Vagina (tissue), 2 donors: ENCODE measurements at regions not wholly inside any gene's neighbourhood (a gene's known extent, or its start where the extent isn't known, plus 50 kb on each side); places are given as distances from the start of the nearest gene placed in this dataset.

Source experiments
- CTCF ChIP-seq, 3 experiments: fragments of 450-650 bp in 2 of 3; fragments of 200-600 bp in 1 of 3; sonication (generic) in 1 of 3; IDR thresholded peaks; one replicate each; pipeline ENCODE4 v1.5.1; 2017 to 2019; ENCODE audit warnings: antibody characterized with exemption in 3 of 3, mild to moderate bottlenecking in 2 of 3, moderate library complexity in 2 of 3
- POLR2A ChIP-seq, 2 donors: fragments of 450-650 bp; IDR thresholded peaks; one replicate each; pipeline ENCODE4 v1.6.1; 2017; ENCODE audit warnings: antibody characterized with exemption in 2 of 2, mild to moderate bottlenecking in 2 of 2, moderate library complexity in 2 of 2
- POLR2AphosphoS5 ChIP-seq, 2 donors: sonication (generic); formaldehyde crosslinking; IDR thresholded peaks; one replicate each; pipeline ENCODE4 v1.9.0; 2017; ENCODE audit warnings: antibody characterized with exemption in 2 of 2, mild to moderate bottlenecking in 2 of 2, low read depth in 1 of 2; ENCODE audit not compliant: insufficient read depth in 1 of 2

- TF ChIP-seq CTCF (IDR thresholded peaks at IDR 0.05): no peak
- no peak for TF ChIP-seq POLR2A (IDR thresholded peaks at IDR 0.05)
- TF ChIP-seq POLR2AphosphoS5 (IDR thresholded peaks at IDR 0.05; ENCODE audit: insufficient read depth in 1 of 2, low read depth in 1 of 2): no peak
Measured at GRCh38 chr1:228945885-228946284, 210.6 kb downstream of the RHOU start.
